Esophagus muscularis mucosa (tissue), 4 donors: ENCODE measurements at regions not wholly inside any gene's neighbourhood (a gene's known extent, or its start where the extent isn't known, plus 50 kb on each side); places are given as distances from the start of the nearest gene placed in this dataset.

Experiments
- EP300 ChIP-seq: sonication (generic); formaldehyde crosslinking; IDR thresholded peaks from one replicate; pipeline ENCODE4 v1.6.1; 2017; ENCODE audit warnings: antibody characterized with exemption
- POLR2A ChIP-seq: fragments of 450-650 bp; IDR thresholded peaks from one replicate; pipeline ENCODE4 v1.6.1; 2017; ENCODE audit warnings: antibody characterized with exemption, moderate library complexity, mild to moderate bottlenecking, low read depth
- POLR2AphosphoS5 ChIP-seq, 2 donors: sonication (generic); formaldehyde crosslinking; IDR thresholded peaks; one replicate each; pipeline ENCODE4 v1.6.1; 2017; ENCODE audit warnings: antibody characterized with exemption in 2 of 2
- TF ChIP-seq, protein P1 (sequence below), 3 experiments: fragments of 200-600 bp in 2 of 3; fragments of 450-650 bp in 1 of 3; sonication (generic) in 2 of 3; IDR thresholded peaks; one replicate each; pipeline ENCODE4 v1.5.1; 2017 to 2019; ENCODE audit warnings: antibody characterized with exemption in 3 of 3, mild to moderate bottlenecking in 2 of 3, moderate library complexity in 1 of 3

DNA sequence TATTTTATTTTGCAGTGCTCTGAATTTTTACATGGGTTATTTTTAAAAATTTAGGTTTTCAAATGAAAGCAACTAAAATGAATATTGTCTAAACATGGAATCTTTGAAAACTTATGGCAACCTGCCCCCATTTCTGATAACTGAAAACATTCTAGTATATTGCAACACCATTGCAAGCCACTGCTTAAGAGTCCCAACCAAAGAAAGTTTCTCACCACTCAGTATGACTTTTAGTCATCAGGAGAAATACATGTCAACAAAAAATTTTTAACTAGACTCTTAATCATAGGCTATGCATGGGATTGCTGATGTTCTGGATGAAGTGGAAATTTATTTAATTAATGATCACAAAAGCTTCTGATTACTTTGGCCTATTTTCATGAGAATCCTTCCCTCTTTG is 112.1 kb downstream of the TNFSF18 start:
- TF ChIP-seq, protein P1, sequence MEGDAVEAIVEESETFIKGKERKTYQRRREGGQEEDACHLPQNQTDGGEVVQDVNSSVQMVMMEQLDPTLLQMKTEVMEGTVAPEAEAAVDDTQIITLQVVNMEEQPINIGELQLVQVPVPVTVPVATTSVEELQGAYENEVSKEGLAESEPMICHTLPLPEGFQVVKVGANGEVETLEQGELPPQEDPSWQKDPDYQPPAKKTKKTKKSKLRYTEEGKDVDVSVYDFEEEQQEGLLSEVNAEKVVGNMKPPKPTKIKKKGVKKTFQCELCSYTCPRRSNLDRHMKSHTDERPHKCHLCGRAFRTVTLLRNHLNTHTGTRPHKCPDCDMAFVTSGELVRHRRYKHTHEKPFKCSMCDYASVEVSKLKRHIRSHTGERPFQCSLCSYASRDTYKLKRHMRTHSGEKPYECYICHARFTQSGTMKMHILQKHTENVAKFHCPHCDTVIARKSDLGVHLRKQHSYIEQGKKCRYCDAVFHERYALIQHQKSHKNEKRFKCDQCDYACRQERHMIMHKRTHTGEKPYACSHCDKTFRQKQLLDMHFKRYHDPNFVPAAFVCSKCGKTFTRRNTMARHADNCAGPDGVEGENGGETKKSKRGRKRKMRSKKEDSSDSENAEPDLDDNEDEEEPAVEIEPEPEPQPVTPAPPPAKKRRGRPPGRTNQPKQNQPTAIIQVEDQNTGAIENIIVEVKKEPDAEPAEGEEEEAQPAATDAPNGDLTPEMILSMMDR (IDR thresholded peaks at IDR 0.05), result no peak
- TF ChIP-seq POLR2AphosphoS5 (IDR thresholded peaks at IDR 0.05), result no peak
- TF ChIP-seq EP300, result no peak
- TF ChIP-seq POLR2A, result no peak
